Tibial nerve (tissue), 4 donors: ENCODE measurements at regions not wholly inside any gene's neighbourhood (a gene's known extent, or its start where the extent isn't known, plus 50 kb on each side); places are given as distances from the start of the nearest gene placed in this dataset.

Source experiments
- DNase-seq, 2 donors: peaks; one replicate each; pipeline ENCODE4 v3.0.0-alpha.2; 2019; ENCODE audit warnings: low spot score in 2 of 2
- H3K27ac ChIP-seq, 4 donors: fragments of 200-600 bp; sonication (generic) in 3 of 4; one replicate each; pipeline ENCODE4 v1.5.1; 2017 to 2019; ENCODE audit warnings: mild to moderate bottlenecking in 1 of 4
- H3K27me3 ChIP-seq, 2 donors: fragments of 200-600 bp; sonication (generic) in 1 of 2; one replicate each; pipeline versions ENCODE4 v1.5.1 to v1.6.0; 2017 to 2019
- H3K36me3 ChIP-seq, 3 donors: fragments of 200-600 bp; sonication (generic); one replicate each; pipeline ENCODE4 v1.5.1; 2018 to 2019
- H3K4me1 ChIP-seq, 4 donors: fragments of 200-600 bp; sonication (generic) in 3 of 4; one replicate each; pipeline ENCODE4 v1.5.1; 2017 to 2019
- H3K4me3 ChIP-seq, 4 donors: fragments of 200-600 bp; sonication (generic) in 3 of 4; one replicate each; pipeline ENCODE4 v1.5.1; 2017 to 2019; ENCODE audit warnings: mild to moderate bottlenecking in 1 of 4, moderate library complexity in 1 of 4
- H3K9me3 ChIP-seq, 4 donors: fragments of 200-600 bp; sonication (generic) in 3 of 4; one replicate each; pipeline ENCODE4 v1.5.1; 2017 to 2019
- CTCF ChIP-seq, 5 experiments: fragments of 200-600 bp in 3 of 5; fragments of 450-650 bp in 2 of 5; sonication (generic) in 3 of 5; IDR thresholded peaks; one replicate each; pipeline ENCODE4 v1.5.1; 2016 to 2019; ENCODE audit warnings: antibody characterized with exemption in 5 of 5, mild to moderate bottlenecking in 3 of 5, moderate library complexity in 2 of 5
- EP300 ChIP-seq, 2 donors: sonication (generic); formaldehyde crosslinking; IDR thresholded peaks; one replicate each; pipeline ENCODE4 v1.6.1; 2017; ENCODE audit warnings: antibody characterized with exemption in 2 of 2, mild to moderate bottlenecking in 1 of 2
- POLR2A ChIP-seq, 2 donors: fragments of 450-650 bp; IDR thresholded peaks; one replicate each; pipeline ENCODE4 v1.6.1; 2017; ENCODE audit warnings: antibody characterized with exemption in 2 of 2, mild to moderate bottlenecking in 2 of 2, moderate library complexity in 2 of 2
- WGBS, 2 donors: methylation state at CpG; one replicate each; pipeline ENCODE4 v1.1.5; 2018; 5-methylcytosine and 5-hydroxymethylcytosine counted together

DNA sequence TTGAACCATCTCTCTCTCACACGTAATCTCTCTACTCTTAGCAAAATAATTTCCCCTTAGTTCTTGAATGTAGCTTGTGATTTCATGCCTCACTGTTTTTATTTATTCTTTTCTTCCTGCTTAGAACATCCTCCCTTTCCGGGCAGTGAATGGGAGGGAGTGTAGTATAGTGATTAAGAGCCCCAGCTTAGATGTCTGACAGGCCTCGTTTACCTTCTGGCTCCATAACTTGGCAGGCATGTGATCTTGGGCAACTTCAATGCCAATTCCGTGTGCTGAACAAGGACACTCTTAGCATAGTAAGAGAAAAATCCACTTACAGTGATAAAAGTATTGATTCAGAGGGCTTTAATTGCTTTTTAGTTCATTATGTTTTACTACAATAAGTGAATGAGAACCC is 96.3 kb upstream of the TNPO1 start:
- no peak overlapping the region for H3K27ac ChIP-seq
- H3K27me3 ChIP-seq: no peaks in the 10 kb centered on the region
- no peaks in the 10 kb centered on the region for H3K4me1 ChIP-seq
- no peak for DNase-seq
- no peaks in the 10 kb centered on the region for H3K36me3 ChIP-seq
- H3K4me3 ChIP-seq: no peak overlapping the region
- TF ChIP-seq EP300 (IDR thresholded peaks at IDR 0.05): no peak
- no peak for TF ChIP-seq POLR2A (IDR thresholded peaks at IDR 0.05)
- no peak for TF ChIP-seq CTCF (IDR thresholded peaks at IDR 0.05)
- no peaks in the 10 kb centered on the region for H3K9me3 ChIP-seq
- WGBS, 2 donors: 76% methylated on average over 4 of the region's 4 CpGs

DNA sequence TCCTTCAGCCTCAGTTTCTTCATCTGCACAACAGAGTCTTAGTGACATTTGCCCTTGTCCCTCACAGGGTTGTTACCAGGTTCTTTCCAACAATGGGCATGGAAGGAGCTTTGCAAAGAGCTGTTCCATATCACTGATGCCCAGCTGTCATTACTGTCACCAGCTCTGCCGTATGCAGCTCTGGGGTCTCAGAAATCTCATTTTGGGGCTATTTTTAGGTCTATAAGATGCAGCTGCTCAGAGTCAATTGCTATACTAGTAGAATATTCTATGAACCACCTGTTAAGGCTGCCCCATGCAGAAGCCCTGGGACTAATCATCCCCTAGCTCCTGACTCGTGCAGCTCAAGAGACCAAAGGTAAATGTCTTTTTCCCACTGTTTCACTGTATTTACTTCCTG is 105.1 kb upstream of the TNPO1 start:
- Histone ChIP-seq H3K9me3 (no peaks in the 10 kb centered on the region), H3K36me3 (no peaks in the 10 kb centered on the region), H3K27ac (no peak overlapping the region), H3K4me1 (no peaks in the 10 kb centered on the region), H3K4me3 (no peak overlapping the region), H3K27me3 (no peaks in the 10 kb centered on the region)
- TF ChIP-seq POLR2A (IDR thresholded peaks at IDR 0.05) (no peak), EP300 (IDR thresholded peaks at IDR 0.05) (no peak), CTCF (IDR thresholded peaks at IDR 0.05) (no peak)
- WGBS, 2 donors: 66 to 73% methylated on average over 2 of the region's 2 CpGs
- no peak for DNase-seq

DNA sequence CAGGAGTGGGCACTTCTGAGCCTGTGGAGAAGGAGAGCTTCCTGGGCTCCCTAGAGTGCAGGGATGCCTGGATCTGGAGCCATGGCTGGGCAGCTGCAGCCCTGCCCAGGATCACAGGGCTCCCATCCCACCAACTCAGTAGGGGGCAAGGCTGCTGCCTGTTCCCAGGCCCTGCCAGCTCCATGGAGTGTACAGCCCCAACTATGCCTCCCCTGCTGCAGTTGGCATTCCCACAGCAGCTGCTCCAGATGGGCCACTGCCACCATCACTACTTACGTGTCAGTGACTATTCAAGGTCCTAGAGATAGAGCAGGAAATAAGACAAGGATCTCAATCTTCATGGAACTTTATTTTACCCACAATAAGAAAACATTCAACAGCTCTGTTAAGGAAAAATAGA is 107.1 kb upstream of the TNPO1 start:
- WGBS, 2 donors: 84 to 95% methylated on average over 1 of the region's 1 CpG
- TF ChIP-seq CTCF (IDR thresholded peaks at IDR 0.05) (no peak), EP300 (IDR thresholded peaks at IDR 0.05) (no peak), POLR2A (IDR thresholded peaks at IDR 0.05) (no peak)
- no peak for DNase-seq
- no peaks in the 10 kb centered on the region for H3K9me3 ChIP-seq
- H3K27ac ChIP-seq: no peak overlapping the region
- H3K36me3 ChIP-seq: no peaks in the 10 kb centered on the region
- H3K4me1 ChIP-seq: no peaks in the 10 kb centered on the region
- no peak overlapping the region for H3K4me3 ChIP-seq
- H3K27me3 ChIP-seq: no peaks in the 10 kb centered on the region

GRCh38 chr5:72705178-72705577 is 111.3 kb upstream of the TNPO1 start:
- DNase-seq: no peak
- H3K27ac ChIP-seq: no peak overlapping the region
- 95 to 100% methylated on average over 1 of the region's 1 CpG for WGBS, 2 donors
- no peak overlapping the region for H3K4me3 ChIP-seq
- H3K4me1 ChIP-seq: no peaks in the 10 kb centered on the region
- H3K9me3 ChIP-seq: peaks cover 0 to 4% (median 0%) of the 10 kb centered on the region in 4 donors
- H3K36me3 ChIP-seq: no peaks in the 10 kb centered on the region
- no peaks in the 10 kb centered on the region for H3K27me3 ChIP-seq
- TF ChIP-seq EP300 (IDR thresholded peaks at IDR 0.05) (no peak), CTCF (IDR thresholded peaks at IDR 0.05) (no peak), POLR2A (IDR thresholded peaks at IDR 0.05) (no peak)

DNA sequence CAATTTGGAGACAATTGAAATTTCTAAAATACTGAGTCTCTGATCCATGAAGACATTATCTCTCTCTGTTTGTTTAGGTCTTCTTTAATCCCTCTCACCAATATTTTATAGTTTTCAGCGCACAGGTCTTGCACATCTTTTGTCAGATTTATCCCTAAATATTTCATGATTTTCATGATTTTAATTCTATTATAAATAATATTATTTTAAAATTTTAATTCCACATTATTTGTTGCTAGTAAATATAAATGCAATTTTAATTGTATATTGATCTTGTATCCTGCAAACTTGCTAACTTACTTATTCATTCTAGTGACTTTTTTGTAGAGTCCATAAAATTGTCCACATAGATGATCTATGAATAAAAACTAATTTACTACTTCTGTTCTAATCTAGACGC is 112.6 kb upstream of the TNPO1 start:
- Histone ChIP-seq H3K36me3 (no peaks in the 10 kb centered on the region), H3K9me3 (peaks cover 0 to 4% (median 0%) of the 10 kb centered on the region in 4 donors), H3K4me3 (no peak overlapping the region), H3K27ac (no peak overlapping the region), H3K27me3 (no peaks in the 10 kb centered on the region), H3K4me1 (no peaks in the 10 kb centered on the region)
- 81 to 91% methylated on average over 2 of the region's 2 CpGs for WGBS, 2 donors
- DNase-seq: no peak
- TF ChIP-seq CTCF (IDR thresholded peaks at IDR 0.05) (no peak), EP300 (IDR thresholded peaks at IDR 0.05) (no peak), POLR2A (IDR thresholded peaks at IDR 0.05) (no peak)
